ENCODE measurements at regions not wholly inside any gene's neighbourhood (a gene's known extent, or its start where the extent isn't known, plus 50 kb on each side); places are given as distances from the start of the nearest gene placed in this dataset.

- intact Hi-C loops (cut with DNase I) = no loop called here
- DNase-seq = no peak
- H3K9me3 ChIP-seq = no peaks in the 10 kb centered on the region
- H3K4me3 ChIP-seq = no peak overlapping the region
- H3K4me1 ChIP-seq (ENCODE audit: insufficient read depth) = no peaks in the 10 kb centered on the region
- H3K36me3 ChIP-seq = no peaks in the 10 kb centered on the region
- no peak for TF ChIP-seq EP300 (IDR thresholded peaks at IDR 0.05)
- no peak for TF ChIP-seq POLR2A (IDR thresholded peaks at IDR 0.05)
- TF ChIP-seq CTCF (IDR thresholded peaks at IDR 0.05) = no peak
- peaks cover 3% of the 10 kb centered on the region for H3K27me3 ChIP-seq
- WGBS, 3 donors = 56 to 64% (median 59%) methylated on average over 2 of the region's 2 CpGs
- H3K27ac ChIP-seq = no peak overlapping the region
Measured at GRCh38 chr16:59605706-59606105, 871.6 kb upstream of the GOT2 start.

- no peak for TF ChIP-seq POLR2A (IDR thresholded peaks at IDR 0.05)
- TF ChIP-seq EP300 (IDR thresholded peaks at IDR 0.05) = no peak
- TF ChIP-seq CTCF (IDR thresholded peaks at IDR 0.05) = no peak
- WGBS, 3 donors = 4 to 15% (median 6%) methylated on average over 1 of the region's 1 CpG
- no peak for DNase-seq
- Histone ChIP-seq H3K4me1 (ENCODE audit: insufficient read depth) (no peaks in the 10 kb centered on the region), H3K27ac (no peak overlapping the region), H3K9me3 (no peaks in the 10 kb centered on the region), H3K27me3 (peaks cover 3% of the 10 kb centered on the region), H3K4me3 (no peak overlapping the region), H3K36me3 (no peaks in the 10 kb centered on the region)
- intact Hi-C loops (cut with DNase I) = no loop called here
Measured at GRCh38 chr16:59604354-59604753, 870.2 kb upstream of the GOT2 start.

- intact Hi-C loops (cut with DNase I) = no loop called here
- H3K27me3 ChIP-seq = no peaks in the 10 kb centered on the region
- no peak overlapping the region for H3K4me3 ChIP-seq
- no peaks in the 10 kb centered on the region for H3K9me3 ChIP-seq
- no peak overlapping the region for H3K27ac ChIP-seq
- DNase-seq = no peak
- no peaks in the 10 kb centered on the region for H3K36me3 ChIP-seq
- WGBS, 3 donors = 76 to 81% (median 77%) methylated on average over 2 of the region's 2 CpGs
- no peaks in the 10 kb centered on the region for H3K4me1 ChIP-seq (ENCODE audit: insufficient read depth)
- TF ChIP-seq POLR2A (IDR thresholded peaks at IDR 0.05) (no peak), EP300 (IDR thresholded peaks at IDR 0.05) (no peak), CTCF (IDR thresholded peaks at IDR 0.05) (no peak)
Measured at GRCh38 chr16:59601452-59601851, 867.3 kb upstream of the GOT2 start.

GRCh38 chr16:59597269-59597668 is 863.2 kb upstream of the GOT2 start:
- H3K27ac ChIP-seq = no peak overlapping the region
- H3K36me3 ChIP-seq = no peaks in the 10 kb centered on the region
- WGBS, 3 donors = 78 to 83% (median 82%) methylated on average over 7 of the region's 7 CpGs
- H3K4me1 ChIP-seq (ENCODE audit: insufficient read depth) = no peaks in the 10 kb centered on the region
- no peaks in the 10 kb centered on the region for H3K27me3 ChIP-seq
- no peak for DNase-seq
- no peak overlapping the region for H3K4me3 ChIP-seq
- no peaks in the 10 kb centered on the region for H3K9me3 ChIP-seq
- TF ChIP-seq CTCF (IDR thresholded peaks at IDR 0.05) = no peak
- no peak for TF ChIP-seq POLR2A (IDR thresholded peaks at IDR 0.05)
- no peak for TF ChIP-seq EP300 (IDR thresholded peaks at IDR 0.05)
- intact Hi-C loops (cut with DNase I) = no loop called here

GRCh38 chr16:59596693-59597092 is 862.6 kb upstream of the GOT2 start:
- H3K4me3 ChIP-seq = no peak overlapping the region
- H3K27me3 ChIP-seq = no peaks in the 10 kb centered on the region
- H3K4me1 ChIP-seq (ENCODE audit: insufficient read depth) = no peaks in the 10 kb centered on the region
- no peak overlapping the region for H3K27ac ChIP-seq
- H3K36me3 ChIP-seq = no peaks in the 10 kb centered on the region
- DNase-seq = no peak
- intact Hi-C loops (cut with DNase I) = no loop called here
- H3K9me3 ChIP-seq = no peaks in the 10 kb centered on the region
- no peak for TF ChIP-seq POLR2A (IDR thresholded peaks at IDR 0.05)
- TF ChIP-seq CTCF (IDR thresholded peaks at IDR 0.05) = no peak
- no peak for TF ChIP-seq EP300 (IDR thresholded peaks at IDR 0.05)
- WGBS, 3 donors = 66 to 79% (median 67%) methylated on average over 4 of the region's 4 CpGs

Data from ovary (tissue), 7 donors.